Omental fat pad (tissue), 3 donors: ENCODE measurements at regions not wholly inside any gene's neighbourhood (a gene's known extent, or its start where the extent isn't known, plus 50 kb on each side); places are given as distances from the start of the nearest gene placed in this dataset.

Experiments used
- ATAC-seq: fragments of 150-250 bp; one replicate; pipeline ENCODE4 v1.9.1; 2016; ENCODE audit warnings: mild to moderate bottlenecking, moderate library complexity; ENCODE audit not compliant: low FRiP score
- DNase-seq: peaks from one replicate; pipeline ENCODE4 v3.0.0-alpha.2; 2019; ENCODE audit warnings: low spot score
- TF ChIP-seq, protein P1 (sequence below), 3 donors: fragments of 450-650 bp; IDR thresholded peaks; one replicate each; pipeline ENCODE4 v1.5.1; 2016 to 2017; ENCODE audit warnings: antibody characterized with exemption in 3 of 3, mild to moderate bottlenecking in 3 of 3, moderate library complexity in 2 of 3

DNA sequence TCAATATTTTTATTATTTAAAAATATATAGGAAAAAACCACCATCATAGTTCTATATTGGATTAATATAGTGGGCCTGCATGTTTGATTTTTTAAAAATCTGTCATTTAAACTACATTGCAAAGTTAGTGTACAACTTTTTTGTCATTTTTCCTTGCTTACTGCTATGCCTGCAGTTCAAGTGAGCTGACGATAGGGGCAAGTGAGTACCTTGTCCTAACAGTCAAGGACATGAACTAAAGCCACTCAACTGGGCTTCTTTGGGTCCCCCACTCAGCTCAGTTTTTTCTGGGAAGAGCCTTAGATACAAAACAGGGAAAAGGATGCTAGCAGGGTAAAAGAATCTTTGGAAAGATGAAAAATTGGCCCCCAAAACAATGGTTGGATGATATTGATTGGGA lies 269.9 kb downstream of the MAN2A1 start:
- ATAC-seq (no peak), DNase-seq (no peak)
- TF ChIP-seq, protein P1, sequence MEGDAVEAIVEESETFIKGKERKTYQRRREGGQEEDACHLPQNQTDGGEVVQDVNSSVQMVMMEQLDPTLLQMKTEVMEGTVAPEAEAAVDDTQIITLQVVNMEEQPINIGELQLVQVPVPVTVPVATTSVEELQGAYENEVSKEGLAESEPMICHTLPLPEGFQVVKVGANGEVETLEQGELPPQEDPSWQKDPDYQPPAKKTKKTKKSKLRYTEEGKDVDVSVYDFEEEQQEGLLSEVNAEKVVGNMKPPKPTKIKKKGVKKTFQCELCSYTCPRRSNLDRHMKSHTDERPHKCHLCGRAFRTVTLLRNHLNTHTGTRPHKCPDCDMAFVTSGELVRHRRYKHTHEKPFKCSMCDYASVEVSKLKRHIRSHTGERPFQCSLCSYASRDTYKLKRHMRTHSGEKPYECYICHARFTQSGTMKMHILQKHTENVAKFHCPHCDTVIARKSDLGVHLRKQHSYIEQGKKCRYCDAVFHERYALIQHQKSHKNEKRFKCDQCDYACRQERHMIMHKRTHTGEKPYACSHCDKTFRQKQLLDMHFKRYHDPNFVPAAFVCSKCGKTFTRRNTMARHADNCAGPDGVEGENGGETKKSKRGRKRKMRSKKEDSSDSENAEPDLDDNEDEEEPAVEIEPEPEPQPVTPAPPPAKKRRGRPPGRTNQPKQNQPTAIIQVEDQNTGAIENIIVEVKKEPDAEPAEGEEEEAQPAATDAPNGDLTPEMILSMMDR (IDR thresholded peaks at IDR 0.05): no peak

GRCh38 chr5:109961751-109962150 lies 272.0 kb downstream of the MAN2A1 start:
- DNase-seq: no peak
- TF ChIP-seq, protein P1 (IDR thresholded peaks at IDR 0.05): no peak
- ATAC-seq: no peak

- ATAC-seq: no peak
- TF ChIP-seq, protein P1 (IDR thresholded peaks at IDR 0.05): no peak
Measured at GRCh38 chr5:109962882-109963603, 273.3 kb downstream of the MAN2A1 start.

DNA sequence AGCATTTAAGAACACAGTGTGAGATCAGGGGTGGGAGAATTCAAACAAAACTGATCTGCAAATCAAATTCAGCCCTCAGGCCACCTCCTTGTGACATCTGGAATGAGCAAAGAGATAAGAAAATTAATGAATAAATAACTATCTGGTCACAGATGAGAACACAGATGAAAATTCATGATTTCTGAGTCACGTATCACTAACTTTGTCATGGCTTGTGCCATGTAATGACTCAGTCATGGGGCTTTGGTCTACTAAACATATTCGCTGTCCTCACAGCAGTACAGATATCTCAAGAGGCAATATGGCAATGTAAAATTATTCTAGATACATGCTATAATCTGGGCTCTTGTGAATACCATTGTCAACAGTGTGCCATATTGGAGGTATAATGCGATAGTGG lies 274.4 kb downstream of the MAN2A1 start:
- TF ChIP-seq, protein P1 (IDR thresholded peaks at IDR 0.05): no peak
- ATAC-seq (no peak), DNase-seq (no peak)

More at GRCh38 chr5:109962882-109963603, 273.3 kb downstream of the MAN2A1 start:
- DNase-seq: no peak

DNA sequence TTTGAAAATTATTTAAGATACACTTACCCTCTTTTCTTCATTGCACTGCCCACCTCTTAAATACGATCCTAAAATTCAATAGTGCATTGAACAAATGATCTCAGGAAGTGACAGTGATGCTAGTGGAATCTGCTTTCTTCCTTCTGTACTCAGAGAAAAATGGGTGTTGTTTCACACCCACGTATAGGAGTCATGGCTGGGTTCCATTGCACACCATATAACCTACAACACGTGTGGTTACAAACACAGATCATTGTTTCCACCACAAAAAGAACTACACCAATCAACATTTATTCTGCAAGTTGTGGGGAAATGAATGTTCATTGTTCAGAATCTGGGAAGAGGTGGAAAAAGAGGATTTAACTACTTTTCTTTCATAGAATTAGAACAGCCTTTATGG lies 275.9 kb downstream of the MAN2A1 start:
- TF ChIP-seq, protein P1 (IDR thresholded peaks at IDR 0.05): no peak
- ATAC-seq (no peak), DNase-seq (no peak)

- ATAC-seq (no peak), DNase-seq (no peak)
- TF ChIP-seq, protein P1 (IDR thresholded peaks at IDR 0.05): no peak
Measured at GRCh38 chr5:109971968-109972367, 282.2 kb downstream of the MAN2A1 start.

- ATAC-seq: no peak
- DNase-seq: no peak
- TF ChIP-seq, protein P1 (IDR thresholded peaks at IDR 0.05): no peak
Measured at GRCh38 chr5:109981979-109982378, 292.3 kb downstream of the MAN2A1 start.
